Cardiac fibroblast (primary cell): ENCODE measurements at regions not wholly inside any gene's neighbourhood (a gene's known extent, or its start where the extent isn't known, plus 50 kb on each side); places are given as distances from the start of the nearest gene placed in this dataset.
A peak's percentile ranks its signal among the peaks of the same experiment; 100 is the strongest.

Experiments used
- DNase-seq, 2 donors: peaks; one replicate each; pipeline versions ENCODE4 v3.0.0 to v3.0.0-alpha.2; 2010; ENCODE audit warnings: low read depth in 2 of 2
- H3K4me3 ChIP-seq, 2 donors: replicated peaks in 1 of 2; 1 replicate in 1 of 2; 2 replicates in 1 of 2; pipeline ENCODE4 v1.5.1; 2011; ENCODE audit warnings: low read depth in 2 of 2, low read length in 2 of 2, mild to moderate bottlenecking in 2 of 2, moderate library complexity in 1 of 2
- TF ChIP-seq, protein P1 (sequence below): IDR thresholded peaks from one replicate; pipeline ENCODE4 v1.5.1; 2011; ENCODE audit warnings: low read depth, mild to moderate bottlenecking, low read length, inconsistent platforms

DNA sequence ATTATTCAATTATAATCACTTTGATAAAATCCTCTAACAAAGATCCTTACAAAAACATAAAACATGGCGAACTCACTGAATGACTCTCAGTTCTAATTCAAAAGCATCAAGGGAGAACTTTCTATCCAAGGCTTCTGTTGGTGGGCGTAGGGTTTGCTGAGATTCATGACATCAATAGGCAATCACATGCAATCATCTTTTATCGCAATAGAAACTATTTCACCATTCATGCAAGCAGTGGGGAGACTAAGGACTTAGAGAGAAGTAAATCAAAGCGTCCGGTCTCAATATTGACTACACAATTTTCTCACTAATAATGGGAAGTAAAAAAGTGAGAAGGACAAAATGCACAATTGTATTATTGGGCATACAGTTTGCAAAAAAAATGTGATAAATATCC lies 168.7 kb downstream of the SCG2 start:
- DNase-seq: no peak
- H3K4me3 ChIP-seq: no peak overlapping the region
- TF ChIP-seq, protein P1, sequence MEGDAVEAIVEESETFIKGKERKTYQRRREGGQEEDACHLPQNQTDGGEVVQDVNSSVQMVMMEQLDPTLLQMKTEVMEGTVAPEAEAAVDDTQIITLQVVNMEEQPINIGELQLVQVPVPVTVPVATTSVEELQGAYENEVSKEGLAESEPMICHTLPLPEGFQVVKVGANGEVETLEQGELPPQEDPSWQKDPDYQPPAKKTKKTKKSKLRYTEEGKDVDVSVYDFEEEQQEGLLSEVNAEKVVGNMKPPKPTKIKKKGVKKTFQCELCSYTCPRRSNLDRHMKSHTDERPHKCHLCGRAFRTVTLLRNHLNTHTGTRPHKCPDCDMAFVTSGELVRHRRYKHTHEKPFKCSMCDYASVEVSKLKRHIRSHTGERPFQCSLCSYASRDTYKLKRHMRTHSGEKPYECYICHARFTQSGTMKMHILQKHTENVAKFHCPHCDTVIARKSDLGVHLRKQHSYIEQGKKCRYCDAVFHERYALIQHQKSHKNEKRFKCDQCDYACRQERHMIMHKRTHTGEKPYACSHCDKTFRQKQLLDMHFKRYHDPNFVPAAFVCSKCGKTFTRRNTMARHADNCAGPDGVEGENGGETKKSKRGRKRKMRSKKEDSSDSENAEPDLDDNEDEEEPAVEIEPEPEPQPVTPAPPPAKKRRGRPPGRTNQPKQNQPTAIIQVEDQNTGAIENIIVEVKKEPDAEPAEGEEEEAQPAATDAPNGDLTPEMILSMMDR: no peak

DNA sequence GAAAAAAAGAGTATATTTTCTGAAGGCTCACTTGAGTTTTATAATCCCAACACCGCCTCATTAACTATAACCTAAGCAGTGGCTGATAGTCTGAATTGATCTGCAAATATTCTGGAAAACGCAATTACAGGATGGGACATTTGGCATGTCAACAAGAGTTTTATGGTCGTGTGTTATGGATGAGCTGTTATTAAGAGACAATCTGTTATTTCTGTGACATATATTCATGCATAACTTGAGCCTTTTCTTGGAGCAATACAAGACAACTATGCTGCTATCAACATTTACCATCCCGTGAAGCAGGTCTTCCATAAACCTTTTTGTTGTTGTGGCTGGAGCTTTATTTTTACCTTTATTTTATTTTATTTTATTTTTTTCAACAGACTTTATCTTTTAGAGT lies 164.4 kb downstream of the SCG2 start:
- H3K4me3 ChIP-seq: no peak overlapping the region
- no peak for DNase-seq
- TF ChIP-seq, protein P1: no peak

DNA sequence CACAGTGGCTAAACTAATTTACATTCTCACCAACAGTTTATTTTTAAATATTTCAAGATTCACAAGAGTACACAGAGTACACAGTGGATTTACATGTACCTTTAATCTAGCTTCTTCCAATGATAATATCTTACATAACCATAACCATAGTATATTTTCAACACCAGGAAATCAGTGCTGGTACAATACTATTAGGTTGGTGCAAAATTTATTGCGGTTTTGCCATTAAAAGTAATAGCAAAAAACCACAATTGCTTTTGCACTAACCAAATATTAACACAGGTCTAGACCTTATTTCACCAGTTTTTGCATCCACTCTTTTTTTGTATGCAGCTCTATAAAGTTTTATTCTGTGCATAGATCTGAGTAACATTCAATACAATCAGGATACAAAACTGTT lies 163.0 kb downstream of the SCG2 start:
- no peak for DNase-seq
- TF ChIP-seq, protein P1: no peak
- no peak overlapping the region for H3K4me3 ChIP-seq

DNA sequence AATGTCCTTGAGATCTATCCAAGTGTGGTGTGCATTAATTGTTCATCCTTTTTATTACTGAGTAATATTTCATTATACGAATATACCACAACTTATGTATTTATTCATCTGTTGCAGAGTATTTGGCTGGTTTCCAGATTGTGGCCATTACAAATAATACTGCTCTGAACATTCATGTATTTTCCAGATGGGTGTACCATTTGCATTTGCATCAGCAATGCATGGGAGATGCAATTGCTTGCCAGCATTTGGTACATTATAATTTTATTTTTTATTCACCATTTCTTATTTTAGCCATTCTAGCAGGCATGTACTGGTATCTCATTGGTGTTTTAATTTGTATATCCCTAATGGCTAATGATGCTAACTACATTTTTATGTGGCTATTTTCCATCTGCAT lies 162.4 kb downstream of the SCG2 start:
- DNase-seq: no peak
- no peak overlapping the region for H3K4me3 ChIP-seq
- TF ChIP-seq, protein P1: no peak

- TF ChIP-seq, protein P1: no peak
- peak in 1 of 2 donors; percentile 34 for DNase-seq
- H3K4me3 ChIP-seq: no peak overlapping the region
These were observed 159.3 kb downstream of the SCG2 start for GRCh38 chr2:223442847-223443246.

DNA sequence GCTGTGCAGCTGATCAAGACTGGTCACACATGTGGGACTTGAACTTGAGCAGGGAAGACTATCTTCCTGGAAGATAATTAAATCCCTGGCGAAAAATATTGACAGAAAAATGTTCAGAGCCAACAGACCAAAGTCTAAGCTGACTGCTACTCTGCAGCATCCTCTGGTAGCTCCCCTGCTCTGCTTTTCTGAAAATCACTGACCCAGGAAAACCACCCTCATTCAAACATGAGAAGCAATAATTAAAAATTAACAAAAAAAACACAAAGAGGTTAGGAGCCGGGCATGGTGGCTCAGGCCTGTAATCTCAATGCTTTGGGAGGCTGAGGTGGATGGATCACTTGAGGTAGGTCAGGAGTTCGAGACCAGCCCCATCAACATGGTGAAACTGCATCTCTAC lies 151.9 kb downstream of the SCG2 start:
- no peak overlapping the region for H3K4me3 ChIP-seq
- TF ChIP-seq, protein P1: no peak
- no peak for DNase-seq

DNA sequence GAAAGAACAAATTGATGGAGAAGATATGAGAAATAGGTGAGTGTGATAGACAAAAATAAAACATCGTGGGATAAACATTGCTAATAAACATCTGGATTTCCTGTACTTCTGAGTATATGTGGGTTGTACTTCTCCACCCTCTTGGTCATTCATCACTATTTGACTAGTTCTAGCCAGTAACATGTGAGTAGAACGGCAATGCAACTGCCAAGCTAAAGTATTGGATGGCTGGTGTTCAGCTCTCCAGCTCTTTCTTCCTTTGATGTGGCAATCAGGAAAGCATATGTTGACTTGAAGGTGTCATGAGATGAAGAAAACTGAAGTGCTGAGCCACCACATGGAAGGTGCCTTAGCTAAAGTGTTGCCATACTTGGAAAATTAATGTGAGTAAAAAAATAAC lies 144.9 kb downstream of the SCG2 start:
- TF ChIP-seq, protein P1: no peak
- no peak overlapping the region for H3K4me3 ChIP-seq
- DNase-seq: no peak
